Endothelial cell of umbilical vein (primary cell): ENCODE measurements at regions not wholly inside any gene's neighbourhood (a gene's known extent, or its start where the extent isn't known, plus 50 kb on each side); places are given as distances from the start of the nearest gene placed in this dataset.

Experiments used
- GATA2 ChIP-seq: IDR thresholded peaks from 2 replicates; pipeline ENCODE4 v1.7.0; 2011; ENCODE audit warnings: low read depth, mild to moderate bottlenecking, moderate library complexity, mixed read lengths, low read length; ENCODE audit not compliant: insufficient read length, insufficient read depth
- POLR2AphosphoS5 ChIP-seq: IDR thresholded peaks from 2 replicates; pipeline ENCODE4 v1.6.1; 2012; ENCODE audit warnings: low read depth, mild to moderate bottlenecking, control low read depth, low read length, moderate library complexity; ENCODE audit not compliant: insufficient read depth
- TF ChIP-seq, protein P1 (sequence below), 2 donors: IDR thresholded peaks; 1 replicate in 1 of 2; 2 replicates in 1 of 2; pipeline ENCODE4 v1.5.1; 2011; ENCODE audit warnings: low read length in 2 of 2, mild to moderate bottlenecking in 2 of 2, moderate library complexity in 2 of 2, control low read depth in 1 of 2, inconsistent platforms in 1 of 2, low read depth in 1 of 2; ENCODE audit not compliant: insufficient read depth in 1 of 2; ENCODE audit errors: extremely low read depth in 1 of 2

DNA sequence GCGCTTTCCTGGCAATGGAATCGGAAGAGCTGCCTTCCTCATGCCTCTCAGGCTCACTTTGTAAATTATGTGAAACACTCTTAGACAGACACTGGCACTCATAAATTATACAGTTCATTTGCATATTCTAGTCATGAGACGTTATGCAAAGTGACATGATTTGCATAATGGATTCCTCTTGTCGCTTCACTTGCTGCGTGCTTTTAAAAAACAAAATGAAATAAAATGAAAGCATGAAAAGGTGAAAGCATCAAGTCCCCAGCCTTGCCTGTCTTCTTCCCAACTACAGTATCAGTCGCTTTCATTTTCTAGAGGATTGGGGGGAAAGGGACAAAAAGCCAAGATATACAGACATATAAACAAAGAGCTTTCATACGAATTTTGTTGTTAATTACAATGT is 252.8 kb upstream of the PMFBP1 start:
- TF ChIP-seq, protein P1, sequence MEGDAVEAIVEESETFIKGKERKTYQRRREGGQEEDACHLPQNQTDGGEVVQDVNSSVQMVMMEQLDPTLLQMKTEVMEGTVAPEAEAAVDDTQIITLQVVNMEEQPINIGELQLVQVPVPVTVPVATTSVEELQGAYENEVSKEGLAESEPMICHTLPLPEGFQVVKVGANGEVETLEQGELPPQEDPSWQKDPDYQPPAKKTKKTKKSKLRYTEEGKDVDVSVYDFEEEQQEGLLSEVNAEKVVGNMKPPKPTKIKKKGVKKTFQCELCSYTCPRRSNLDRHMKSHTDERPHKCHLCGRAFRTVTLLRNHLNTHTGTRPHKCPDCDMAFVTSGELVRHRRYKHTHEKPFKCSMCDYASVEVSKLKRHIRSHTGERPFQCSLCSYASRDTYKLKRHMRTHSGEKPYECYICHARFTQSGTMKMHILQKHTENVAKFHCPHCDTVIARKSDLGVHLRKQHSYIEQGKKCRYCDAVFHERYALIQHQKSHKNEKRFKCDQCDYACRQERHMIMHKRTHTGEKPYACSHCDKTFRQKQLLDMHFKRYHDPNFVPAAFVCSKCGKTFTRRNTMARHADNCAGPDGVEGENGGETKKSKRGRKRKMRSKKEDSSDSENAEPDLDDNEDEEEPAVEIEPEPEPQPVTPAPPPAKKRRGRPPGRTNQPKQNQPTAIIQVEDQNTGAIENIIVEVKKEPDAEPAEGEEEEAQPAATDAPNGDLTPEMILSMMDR (IDR thresholded peaks at IDR 0.05; ENCODE audit: extremely low read depth in 1 of 2, insufficient read depth in 1 of 2, low read depth in 1 of 2, low read length in 2 of 2) = no peak
- TF ChIP-seq GATA2 (no peak), POLR2AphosphoS5 (no peak)
